ENCODE measurements at regions not wholly inside any gene's neighbourhood (a gene's known extent, or its start where the extent isn't known, plus 50 kb on each side); places are given as distances from the start of the nearest gene placed in this dataset.

DNA sequence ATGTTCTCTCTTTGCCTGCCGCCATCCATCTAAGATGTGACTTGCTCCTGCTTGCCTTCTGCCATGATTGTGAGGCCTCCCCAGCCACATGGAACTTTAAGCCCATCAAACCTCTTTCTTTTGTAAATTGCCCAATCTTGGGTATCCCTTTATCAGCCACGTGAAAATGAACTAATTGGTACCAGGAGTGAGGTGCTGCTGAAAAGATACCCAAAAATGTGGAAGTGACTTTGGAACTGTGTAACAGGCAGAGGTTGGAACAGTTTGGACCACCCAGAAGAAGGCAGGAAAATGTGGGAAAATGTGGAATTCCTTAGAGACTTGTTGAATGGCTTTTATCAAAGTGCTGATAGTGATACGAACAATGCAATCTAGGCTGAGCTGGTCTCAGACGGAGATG lies 694.9 kb downstream of the FRK start:
- no peaks in the 10 kb centered on the region for H4K20me1 ChIP-seq (ENCODE audit: insufficient read depth, low read length)
- no peaks in the 10 kb centered on the region for H3K9me2 ChIP-seq (ENCODE audit: low read depth, low read length)
- TF ChIP-seq, protein P1, sequence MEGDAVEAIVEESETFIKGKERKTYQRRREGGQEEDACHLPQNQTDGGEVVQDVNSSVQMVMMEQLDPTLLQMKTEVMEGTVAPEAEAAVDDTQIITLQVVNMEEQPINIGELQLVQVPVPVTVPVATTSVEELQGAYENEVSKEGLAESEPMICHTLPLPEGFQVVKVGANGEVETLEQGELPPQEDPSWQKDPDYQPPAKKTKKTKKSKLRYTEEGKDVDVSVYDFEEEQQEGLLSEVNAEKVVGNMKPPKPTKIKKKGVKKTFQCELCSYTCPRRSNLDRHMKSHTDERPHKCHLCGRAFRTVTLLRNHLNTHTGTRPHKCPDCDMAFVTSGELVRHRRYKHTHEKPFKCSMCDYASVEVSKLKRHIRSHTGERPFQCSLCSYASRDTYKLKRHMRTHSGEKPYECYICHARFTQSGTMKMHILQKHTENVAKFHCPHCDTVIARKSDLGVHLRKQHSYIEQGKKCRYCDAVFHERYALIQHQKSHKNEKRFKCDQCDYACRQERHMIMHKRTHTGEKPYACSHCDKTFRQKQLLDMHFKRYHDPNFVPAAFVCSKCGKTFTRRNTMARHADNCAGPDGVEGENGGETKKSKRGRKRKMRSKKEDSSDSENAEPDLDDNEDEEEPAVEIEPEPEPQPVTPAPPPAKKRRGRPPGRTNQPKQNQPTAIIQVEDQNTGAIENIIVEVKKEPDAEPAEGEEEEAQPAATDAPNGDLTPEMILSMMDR (IDR thresholded peaks at IDR 0.05; ENCODE audit: low read length) = no peak
- no peak for TF ChIP-seq EZH2 (IDR thresholded peaks at IDR 0.05; ENCODE audit: borderline replicate concordance, low read length)
- no peaks in the 10 kb centered on the region for H3F3A ChIP-seq (ENCODE audit: insufficient read depth, low read length)
- H3K27me3 ChIP-seq (ENCODE audit: insufficient read depth, low read length) = no peaks in the 10 kb centered on the region
- H2AFZ ChIP-seq (ENCODE audit: low read length) = no peak overlapping the region
- no peaks in the 10 kb centered on the region for H3K9me3 ChIP-seq (ENCODE audit: low read length)
- H3K79me2 ChIP-seq (ENCODE audit: insufficient read depth, low read length) = no peaks in the 10 kb centered on the region
- H3K4me2 ChIP-seq (ENCODE audit: low read length) = no peak overlapping the region
- H3K9ac ChIP-seq (ENCODE audit: low read length) = no peak overlapping the region
- H3K27ac ChIP-seq (ENCODE audit: low read depth, low read length, poor library complexity, severe bottlenecking) = no peak overlapping the region
- no peak overlapping the region for H3K4me3 ChIP-seq (ENCODE audit: low read depth, low read length, poor library complexity, severe bottlenecking)
- H3K36me3 ChIP-seq (ENCODE audit: insufficient read depth, low read length) = no peaks in the 10 kb centered on the region
- H3K4me1 ChIP-seq (ENCODE audit: insufficient read depth, low read length, severe bottlenecking) = no peaks in the 10 kb centered on the region

DNA sequence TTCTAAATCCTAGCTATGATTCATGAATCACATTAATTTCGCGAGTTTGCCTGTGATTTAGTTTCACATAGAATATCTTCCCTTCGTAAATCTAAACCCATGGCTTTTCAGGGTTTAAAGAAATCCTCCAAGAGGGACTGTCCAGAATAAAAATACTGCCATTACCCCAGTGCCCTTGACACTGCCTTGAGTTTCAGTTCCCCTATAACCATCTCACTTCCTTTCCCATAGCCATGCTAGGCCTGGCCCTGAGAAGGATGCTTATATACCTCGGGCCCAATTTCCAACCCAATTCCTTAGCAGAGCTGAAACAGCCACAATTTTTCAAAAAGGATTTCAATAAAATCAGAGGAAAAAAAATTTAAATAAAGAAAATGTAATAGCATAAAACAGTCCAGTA lies 697.3 kb downstream of the FRK start:
- H2AFZ ChIP-seq (ENCODE audit: low read length) = no peak overlapping the region
- H3K27ac ChIP-seq (ENCODE audit: low read depth, low read length, poor library complexity, severe bottlenecking) = no peak overlapping the region
- H3K36me3 ChIP-seq (ENCODE audit: insufficient read depth, low read length) = no peaks in the 10 kb centered on the region
- H3K27me3 ChIP-seq (ENCODE audit: insufficient read depth, low read length) = no peaks in the 10 kb centered on the region
- H3F3A ChIP-seq (ENCODE audit: insufficient read depth, low read length) = no peaks in the 10 kb centered on the region
- no peaks in the 10 kb centered on the region for H3K9me2 ChIP-seq (ENCODE audit: low read depth, low read length)
- H3K4me2 ChIP-seq (ENCODE audit: low read length) = no peak overlapping the region
- H3K4me1 ChIP-seq (ENCODE audit: insufficient read depth, low read length, severe bottlenecking) = no peaks in the 10 kb centered on the region
- no peaks in the 10 kb centered on the region for H3K9me3 ChIP-seq (ENCODE audit: low read length)
- H3K4me3 ChIP-seq (ENCODE audit: low read depth, low read length, poor library complexity, severe bottlenecking) = no peak overlapping the region
- H4K20me1 ChIP-seq (ENCODE audit: insufficient read depth, low read length) = no peaks in the 10 kb centered on the region
- no peak overlapping the region for H3K9ac ChIP-seq (ENCODE audit: low read length)
- H3K79me2 ChIP-seq (ENCODE audit: insufficient read depth, low read length) = no peaks in the 10 kb centered on the region
- TF ChIP-seq, protein P1 (IDR thresholded peaks at IDR 0.05; ENCODE audit: low read length) = no peak
- TF ChIP-seq EZH2 (IDR thresholded peaks at IDR 0.05; ENCODE audit: borderline replicate concordance, low read length) = no peak

DNA sequence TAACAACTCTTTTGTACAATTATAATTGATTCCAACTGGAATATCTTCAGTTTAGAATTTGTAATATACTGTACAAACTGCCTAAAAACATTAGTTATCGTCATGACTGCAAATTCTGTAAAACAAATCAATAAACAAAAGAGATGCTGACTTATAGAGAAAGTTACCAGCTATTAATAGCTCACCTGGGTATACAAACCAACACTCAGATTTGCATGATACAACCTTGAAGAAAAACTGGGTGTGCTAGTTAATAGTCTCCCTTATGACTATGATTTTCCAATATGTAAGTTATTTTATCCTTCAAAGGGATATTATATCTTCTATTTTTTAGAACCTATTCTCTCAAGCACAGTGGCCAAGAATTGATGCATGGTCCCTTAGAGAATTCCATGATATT lies 698.5 kb downstream of the FRK start:
- no peaks in the 10 kb centered on the region for H3K9me3 ChIP-seq (ENCODE audit: low read length)
- no peaks in the 10 kb centered on the region for H3K4me1 ChIP-seq (ENCODE audit: insufficient read depth, low read length, severe bottlenecking)
- no peak overlapping the region for H3K27ac ChIP-seq (ENCODE audit: low read depth, low read length, poor library complexity, severe bottlenecking)
- H2AFZ ChIP-seq (ENCODE audit: low read length) = no peak overlapping the region
- no peaks in the 10 kb centered on the region for H3F3A ChIP-seq (ENCODE audit: insufficient read depth, low read length)
- TF ChIP-seq, protein P1 (IDR thresholded peaks at IDR 0.05; ENCODE audit: low read length) = no peak
- TF ChIP-seq EZH2 (IDR thresholded peaks at IDR 0.05; ENCODE audit: borderline replicate concordance, low read length) = no peak
- no peaks in the 10 kb centered on the region for H3K27me3 ChIP-seq (ENCODE audit: insufficient read depth, low read length)
- H3K4me3 ChIP-seq (ENCODE audit: low read depth, low read length, poor library complexity, severe bottlenecking) = no peak overlapping the region
- H3K9me2 ChIP-seq (ENCODE audit: low read depth, low read length) = no peaks in the 10 kb centered on the region
- no peaks in the 10 kb centered on the region for H4K20me1 ChIP-seq (ENCODE audit: insufficient read depth, low read length)
- H3K79me2 ChIP-seq (ENCODE audit: insufficient read depth, low read length) = no peaks in the 10 kb centered on the region
- no peak overlapping the region for H3K9ac ChIP-seq (ENCODE audit: low read length)
- no peaks in the 10 kb centered on the region for H3K36me3 ChIP-seq (ENCODE audit: insufficient read depth, low read length)
- H3K4me2 ChIP-seq (ENCODE audit: low read length) = no peak overlapping the region

Measured in OCI-LY1 (cell line).